CD4-positive, alpha-beta T cell treated with Interleukin-6 at 100 ng/mL for 8 hours (primary cell): ENCODE measurements at regions not wholly inside any gene's neighbourhood (a gene's known extent, or its start where the extent isn't known, plus 50 kb on each side); places are given as distances from the start of the nearest gene placed in this dataset.

Experiments
- DNase-seq: peaks from one replicate; pipeline ENCODE4 v3.0.0-alpha.2; 2020; ENCODE audit warnings: mixed read lengths, low spot score

DNA sequence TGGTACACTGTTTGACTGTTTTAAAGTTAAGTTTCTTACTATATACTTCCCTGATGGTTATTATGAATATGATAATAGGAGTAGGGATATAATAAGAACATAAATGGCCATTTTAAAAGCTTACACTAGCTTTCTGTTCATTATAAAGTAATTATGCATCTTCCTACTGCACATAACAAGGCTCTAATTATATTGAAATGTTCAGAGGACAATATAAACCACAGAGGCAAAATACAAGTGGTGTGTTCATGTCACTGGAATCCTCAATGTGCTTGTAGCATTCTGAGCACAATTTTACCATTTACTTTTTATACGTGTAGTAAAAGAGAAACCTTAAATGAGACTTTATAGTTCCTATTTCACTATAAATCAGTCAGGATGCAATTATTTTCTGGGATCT is 268.3 kb downstream of the TMA16 start:
- no peak for DNase-seq

- no peak for DNase-seq
Measured at GRCh38 chr4:163764569-163764968, 270.1 kb downstream of the TMA16 start.

DNA sequence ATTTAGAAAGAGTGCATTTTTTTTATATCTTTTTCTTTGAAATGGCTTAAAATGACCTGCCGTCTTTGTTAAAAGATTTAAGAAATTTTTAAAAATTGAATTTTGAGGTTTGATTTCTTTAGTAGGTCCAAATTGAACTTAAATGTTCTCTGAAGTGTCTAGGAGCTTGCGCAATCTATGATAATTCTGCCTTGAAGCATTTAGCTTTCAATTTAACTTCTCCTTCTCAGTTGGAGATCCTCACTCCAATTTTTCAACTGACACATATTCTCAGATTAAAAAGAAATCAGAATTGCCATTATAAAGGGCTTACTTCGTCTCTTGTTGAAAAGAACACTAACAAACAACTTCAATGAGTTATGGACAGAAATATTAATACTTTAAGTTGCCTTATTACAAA is 273.5 kb downstream of the TMA16 start:
- no peak for DNase-seq

DNA sequence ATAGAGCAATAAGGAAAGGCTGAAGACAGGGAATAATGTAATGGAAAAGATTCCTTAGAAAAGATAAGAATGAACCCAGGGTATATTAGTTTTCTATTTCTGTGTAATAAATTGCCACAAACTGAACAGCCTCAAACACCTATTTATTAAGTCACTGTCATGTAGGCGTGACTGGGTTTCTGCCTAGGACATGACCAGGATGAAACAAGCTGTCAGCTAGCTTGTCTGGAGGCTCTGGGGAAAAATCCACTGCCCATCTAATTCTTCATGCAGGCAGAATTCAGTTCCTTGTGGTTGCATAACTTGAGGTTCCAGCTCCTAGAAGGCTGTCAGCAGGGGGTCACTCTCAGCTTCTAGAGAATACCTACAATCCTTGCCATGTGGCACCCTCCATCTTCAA is 277.7 kb downstream of the TMA16 start:
- no peak for DNase-seq

DNA sequence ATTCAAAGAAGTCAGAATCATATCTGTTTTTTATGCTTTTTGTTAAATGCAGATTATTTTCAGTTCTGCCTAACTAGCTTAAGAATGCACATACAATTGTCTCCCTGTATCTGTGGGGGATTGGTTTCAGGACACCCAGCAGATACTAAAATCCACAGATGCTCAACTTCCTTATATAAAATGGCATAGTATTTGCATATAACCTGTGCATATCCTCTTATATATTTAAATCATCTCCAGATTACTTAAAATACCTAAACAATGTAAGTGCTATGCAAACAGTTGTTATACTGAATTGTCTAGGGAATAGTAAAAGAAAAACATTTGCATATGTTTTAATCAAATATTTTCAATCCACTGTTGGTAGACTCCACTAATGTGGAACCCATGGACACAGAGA is 279.4 kb downstream of the TMA16 start:
- no peak for DNase-seq

- no peak for DNase-seq
Measured at GRCh38 chr4:163776957-163777356, 282.5 kb downstream of the TMA16 start.

GRCh38 chr4:163781726-163782125 is 287.2 kb downstream of the TMA16 start:
- no peak for DNase-seq

- no peak for DNase-seq
Measured at GRCh38 chr4:163790231-163790630, 295.7 kb downstream of the TMA16 start.

GRCh38 chr4:163795885-163796284 is 301.4 kb downstream of the TMA16 start:
- no peak for DNase-seq

- no peak for DNase-seq
Measured at GRCh38 chr4:163804001-163804400, 309.5 kb downstream of the TMA16 start.

DNA sequence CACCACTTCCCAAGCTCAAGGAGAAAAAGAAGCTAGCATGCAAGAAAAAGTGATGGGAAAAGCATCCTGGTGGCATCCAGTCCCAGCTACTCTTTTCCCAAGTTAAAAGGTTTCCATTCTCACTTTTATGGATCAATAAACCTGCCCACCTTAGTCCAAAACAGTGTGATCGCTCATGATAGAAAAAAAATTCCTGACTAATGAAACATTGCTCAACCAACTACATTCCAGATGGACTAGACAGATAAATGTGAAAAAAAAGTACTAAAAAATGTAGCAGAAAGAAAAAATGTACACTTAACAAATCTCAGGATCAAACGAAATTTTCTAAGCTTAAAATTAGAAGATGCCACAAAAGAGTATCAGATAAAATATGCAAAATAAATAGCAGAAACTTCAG is 312.2 kb downstream of the TMA16 start:
- no peak for DNase-seq

DNA sequence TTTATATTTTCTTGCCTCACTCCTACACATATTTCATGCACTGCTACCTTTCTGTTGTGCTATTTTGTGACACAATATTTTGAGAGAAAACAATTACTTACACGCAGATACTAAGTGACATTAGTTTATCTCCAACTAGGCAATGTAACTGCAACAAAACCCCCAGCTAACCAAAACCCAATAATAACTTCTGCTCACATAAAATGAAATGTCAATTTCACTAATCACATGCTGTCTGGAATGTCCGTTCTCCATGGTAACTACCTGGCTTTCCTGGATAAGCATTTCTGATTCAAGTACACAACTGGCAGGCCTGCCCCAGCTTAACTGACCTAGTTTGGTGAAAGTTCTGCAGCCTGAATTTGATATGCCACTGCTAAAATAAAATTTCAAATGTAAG is 313.5 kb downstream of the TMA16 start:
- no peak for DNase-seq

DNA sequence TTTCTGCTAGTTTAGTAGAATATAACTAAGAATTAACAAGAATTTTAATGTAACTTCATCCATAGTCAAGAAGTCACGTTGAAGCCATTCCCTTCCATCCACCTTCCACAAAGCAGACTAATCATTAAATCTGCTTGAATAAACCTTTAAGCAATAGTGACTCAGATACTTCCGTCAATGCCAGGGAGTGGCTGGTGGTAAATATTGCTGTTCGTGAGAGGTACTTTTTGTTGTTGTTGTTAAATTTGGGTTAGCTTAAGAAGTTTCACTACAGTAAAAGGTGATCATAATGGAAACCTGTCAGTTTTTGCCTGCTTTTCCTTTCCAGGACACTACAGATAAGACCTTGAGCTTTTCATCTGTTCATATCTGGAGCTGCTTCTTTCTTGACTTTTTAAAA is 316.3 kb downstream of the TMA16 start:
- DNase-seq = no peak

DNA sequence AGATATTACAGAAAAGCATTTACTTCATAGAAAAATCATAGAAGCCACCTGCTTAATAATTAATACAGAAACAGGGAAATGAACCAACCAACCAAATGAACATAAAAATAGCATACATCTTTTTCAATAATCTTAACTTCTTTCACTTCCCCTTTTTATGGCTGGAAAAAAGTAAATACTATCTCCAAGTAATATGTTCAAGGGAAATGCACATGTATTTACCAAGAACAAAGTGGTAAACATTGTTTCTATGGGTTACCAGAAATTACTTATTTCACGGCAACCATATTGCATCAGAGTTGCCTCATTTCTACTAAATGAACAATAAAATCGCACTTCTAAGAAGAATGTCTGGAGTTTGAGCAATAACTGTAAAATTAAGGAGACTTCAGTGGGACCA is 321.3 kb downstream of the TMA16 start:
- DNase-seq = no peak

- no peak for DNase-seq
Measured at GRCh38 chr4:163816494-163816893, 322.0 kb downstream of the TMA16 start.

- no peak for DNase-seq
Measured at GRCh38 chr4:163818673-163819072, 324.2 kb downstream of the TMA16 start.

DNA sequence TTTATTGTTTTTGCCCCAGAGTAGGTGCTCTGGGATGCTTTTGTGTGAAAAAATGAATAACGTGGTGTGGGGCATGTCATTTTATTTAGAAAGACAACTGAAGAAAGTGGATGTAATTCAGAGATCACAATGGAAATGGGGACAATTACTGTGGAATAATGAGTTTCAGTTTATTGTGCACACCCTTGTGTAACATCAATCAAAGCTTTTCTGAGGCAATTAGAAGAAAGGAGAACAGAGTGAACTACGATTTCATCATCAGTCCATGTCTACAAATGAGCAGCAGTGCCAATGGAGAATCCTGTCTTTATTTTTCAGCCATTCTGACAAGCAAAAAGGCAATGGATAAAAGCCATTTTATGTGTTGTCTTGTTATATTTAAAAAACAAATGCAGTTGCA is 339.2 kb downstream of the TMA16 start:
- DNase-seq = no peak

GRCh38 chr4:163846008-163846407 is 351.5 kb downstream of the TMA16 start:
- DNase-seq = no peak

- DNase-seq = no peak
Measured at GRCh38 chr4:163852246-163852645, 357.8 kb downstream of the TMA16 start.

DNA sequence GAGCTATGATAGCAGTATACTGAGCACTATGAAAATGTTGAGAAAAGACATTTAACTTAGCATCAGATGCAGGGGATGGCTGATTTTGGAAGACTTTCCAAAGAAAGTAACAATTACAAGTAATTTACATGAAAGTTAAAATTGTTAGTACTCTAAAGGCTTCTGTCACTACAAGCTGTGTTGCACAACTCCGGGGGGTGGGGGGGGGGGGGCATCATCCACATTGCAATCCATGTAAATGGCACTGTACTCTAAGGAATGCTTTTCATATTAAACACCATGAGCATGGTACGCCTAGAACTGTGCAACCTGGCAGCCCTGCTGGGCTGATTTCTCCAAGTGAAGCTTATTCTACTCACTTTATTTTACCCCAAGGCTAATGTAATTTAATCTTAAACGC is 363.4 kb downstream of the TMA16 start:
- DNase-seq = no peak

- no peak for DNase-seq
Measured at GRCh38 chr4:163858515-163858914, 364.0 kb downstream of the TMA16 start.

- DNase-seq = no peak
Measured at GRCh38 chr4:163863082-163863481, 368.6 kb downstream of the TMA16 start.

DNA sequence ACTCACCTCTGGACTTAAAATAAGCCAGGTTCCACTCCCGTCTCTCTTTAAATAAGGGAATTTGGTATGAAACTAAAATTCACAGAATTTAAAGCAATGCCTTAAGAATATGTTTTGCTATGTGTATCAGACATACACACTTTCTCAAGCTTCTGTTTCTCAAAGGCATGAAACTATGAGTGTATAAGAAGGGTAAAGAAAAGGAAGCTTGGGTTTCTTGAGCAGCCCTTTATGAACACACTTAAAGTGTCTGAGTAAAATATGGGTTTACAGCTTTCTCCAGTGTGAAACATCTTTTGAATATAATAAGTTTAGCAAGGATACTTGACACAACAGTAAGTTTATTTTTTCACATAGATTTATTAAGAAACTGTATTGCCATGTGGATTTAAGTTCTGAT is 370.5 kb downstream of the TMA16 start:
- DNase-seq = no peak

DNA sequence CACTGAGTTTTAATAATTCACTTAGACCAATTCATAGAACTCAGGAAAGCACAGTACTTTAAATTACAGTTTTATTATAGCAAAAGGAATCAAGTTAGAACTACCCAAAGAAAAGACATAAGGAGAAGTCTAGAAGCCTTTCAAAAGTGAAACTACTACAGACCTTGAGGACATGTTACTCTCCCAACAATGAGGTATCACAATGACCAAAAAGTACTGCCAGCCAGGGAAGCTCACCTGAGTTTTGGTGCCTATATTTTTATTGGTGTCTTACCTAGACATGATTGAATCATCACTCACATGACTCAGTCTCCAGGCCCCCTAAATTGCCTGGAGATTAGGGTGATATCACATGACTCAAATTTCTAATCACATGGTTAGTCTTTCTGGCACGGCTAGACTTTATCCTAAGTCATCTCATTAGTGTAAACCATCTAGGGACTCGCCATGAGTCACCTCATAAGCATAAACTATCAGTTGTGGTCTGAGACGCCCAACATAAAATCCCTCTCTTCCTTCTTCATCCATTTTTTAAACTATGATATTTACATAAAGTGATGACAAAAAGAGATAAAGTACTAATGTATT is 372.3 kb downstream of the TMA16 start:
- DNase-seq = no peak

GRCh38 chr4:163868445-163868844 is 374.0 kb downstream of the TMA16 start:
- DNase-seq = no peak
